ENCODE measurements at regions not wholly inside any gene's neighbourhood (a gene's known extent, or its start where the extent isn't known, plus 50 kb on each side); places are given as distances from the start of the nearest gene placed in this dataset.

DNA sequence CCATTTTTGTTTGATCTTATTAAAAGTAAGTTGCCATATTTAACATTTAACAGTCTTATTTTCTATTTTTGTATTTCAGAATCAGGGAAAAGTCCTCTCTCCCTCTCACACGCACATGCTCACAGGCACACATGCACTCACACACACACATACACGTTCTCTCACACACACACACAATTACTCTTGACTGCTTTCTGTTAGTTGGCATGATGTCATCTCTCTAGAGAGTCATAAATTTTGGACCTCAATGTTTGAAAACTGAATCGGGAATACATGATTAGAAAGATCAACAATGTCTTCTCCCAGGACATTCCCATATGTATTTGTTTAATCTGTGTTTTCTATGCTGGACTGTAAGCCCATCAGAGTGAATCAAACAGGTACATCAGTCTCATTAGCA is 165.7 kb upstream of the AHR start:
- no peak for DNase-seq

GRCh38 chr7:17133977-17134376 is 164.5 kb upstream of the AHR start:
- no peak for DNase-seq

DNA sequence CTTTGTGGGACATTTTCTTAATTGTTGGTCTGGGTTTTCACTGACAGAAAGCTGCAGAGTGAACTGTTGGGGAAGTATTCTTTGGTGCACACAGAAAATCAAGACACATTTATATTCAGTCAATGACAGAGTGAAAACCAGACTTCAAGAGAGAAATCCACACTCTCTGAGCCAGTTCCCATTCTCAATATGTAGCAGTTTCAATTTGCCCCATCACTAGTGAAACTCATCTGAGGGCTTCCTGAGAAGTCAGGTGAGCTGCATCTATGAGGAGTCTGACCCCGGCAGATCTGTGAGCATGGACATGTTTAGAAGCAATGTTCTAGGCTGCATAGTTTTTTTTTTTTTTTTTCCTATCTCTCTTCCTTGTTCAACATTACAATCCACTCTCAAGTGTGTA is 163.7 kb upstream of the AHR start:
- DNase-seq = no peak

- DNase-seq = no peak
These were observed 162.3 kb upstream of the AHR start for GRCh38 chr7:17136126-17136525.

DNA sequence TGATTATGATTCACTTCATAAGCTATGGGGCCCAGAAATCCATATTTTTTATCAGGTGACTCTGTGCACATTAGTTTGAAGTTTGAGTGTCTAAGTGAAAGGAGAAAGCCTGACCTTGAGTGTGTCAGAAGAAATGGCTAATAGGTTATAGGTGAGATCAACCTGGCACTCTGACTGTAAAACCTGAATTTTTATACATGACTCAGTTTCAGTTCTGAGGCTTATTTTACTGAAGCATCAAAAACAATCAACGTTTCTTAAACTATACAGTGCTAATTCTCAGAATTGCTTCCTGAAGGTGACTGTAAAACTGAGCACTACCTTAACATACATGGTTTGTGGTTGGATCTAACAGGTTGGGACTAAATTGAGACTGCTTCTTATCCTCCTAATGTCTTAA is 159.4 kb upstream of the AHR start:
- peak; percentile 48 for DNase-seq

DNA sequence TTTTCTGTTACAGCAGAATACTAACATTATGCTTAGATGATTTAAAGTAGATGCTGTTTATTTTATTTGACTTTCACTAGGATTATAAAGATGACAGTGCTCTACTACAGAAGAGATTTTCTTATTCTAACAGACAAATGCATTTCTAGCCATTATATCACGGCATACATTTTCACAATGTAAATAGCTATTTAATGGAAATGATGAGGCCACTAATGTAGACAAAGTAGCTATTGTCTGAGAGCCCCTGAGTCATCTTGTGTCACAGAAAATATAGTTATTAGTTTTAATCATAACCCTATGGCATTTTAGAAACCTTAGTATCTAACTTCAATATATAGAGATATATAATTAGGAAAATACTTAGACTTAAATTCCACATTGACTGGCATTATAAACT is 158.0 kb upstream of the AHR start:
- no peak for DNase-seq

- no peak for DNase-seq
These were observed 155.5 kb upstream of the AHR start for GRCh38 chr7:17142831-17143541.

GRCh38 chr7:17144322-17144721 is 154.1 kb upstream of the AHR start:
- peak; percentile 63 for DNase-seq

GRCh38 chr7:17146621-17147020 is 151.8 kb upstream of the AHR start:
- DNase-seq = no peak

GRCh38 chr7:17147409-17147808 is 151.0 kb upstream of the AHR start:
- no peak for DNase-seq

- DNase-seq = no peak
These were observed 148.4 kb upstream of the AHR start for GRCh38 chr7:17150018-17150417.

DNA sequence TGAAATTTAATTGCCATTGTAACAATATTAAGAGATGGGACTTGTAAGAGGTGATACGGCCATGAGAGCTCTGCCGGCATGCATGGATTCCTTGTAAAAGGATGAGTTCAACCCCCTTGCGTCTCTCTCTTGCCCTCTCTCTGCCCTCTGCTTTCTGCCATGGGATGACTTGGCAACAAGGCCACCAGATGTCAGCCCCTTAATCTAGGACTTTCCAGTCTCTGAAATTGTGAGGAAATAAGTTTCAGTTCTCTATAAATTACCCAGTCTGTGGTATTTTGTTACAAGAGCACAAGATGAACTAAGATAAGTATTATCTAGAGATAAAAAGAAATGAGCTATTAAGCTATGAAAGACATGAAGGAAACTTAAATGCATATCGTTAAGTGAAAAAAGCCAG is 145.7 kb upstream of the AHR start:
- peak; percentile 21 for DNase-seq

- DNase-seq = no peak
These were observed 144.9 kb upstream of the AHR start for GRCh38 chr7:17153536-17153935.

DNA sequence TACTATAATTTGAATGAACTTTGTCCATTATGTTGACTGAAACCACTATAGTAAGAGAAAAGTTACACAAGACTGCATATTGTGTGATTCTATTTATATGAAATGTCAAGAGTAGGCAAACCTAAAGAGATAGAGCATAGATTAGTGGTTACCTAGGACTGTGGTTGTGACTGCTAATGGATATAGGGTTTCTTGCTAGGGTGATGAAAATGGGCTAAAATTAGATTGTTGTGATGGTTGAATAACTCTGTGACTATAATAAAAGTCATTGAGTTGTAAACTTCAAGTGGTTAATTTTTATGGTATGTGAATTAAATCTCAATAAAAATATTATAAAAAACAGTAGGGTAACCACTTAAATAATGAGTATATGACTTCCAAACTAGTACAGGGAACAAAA is 142.9 kb upstream of the AHR start:
- DNase-seq = no peak

DNA sequence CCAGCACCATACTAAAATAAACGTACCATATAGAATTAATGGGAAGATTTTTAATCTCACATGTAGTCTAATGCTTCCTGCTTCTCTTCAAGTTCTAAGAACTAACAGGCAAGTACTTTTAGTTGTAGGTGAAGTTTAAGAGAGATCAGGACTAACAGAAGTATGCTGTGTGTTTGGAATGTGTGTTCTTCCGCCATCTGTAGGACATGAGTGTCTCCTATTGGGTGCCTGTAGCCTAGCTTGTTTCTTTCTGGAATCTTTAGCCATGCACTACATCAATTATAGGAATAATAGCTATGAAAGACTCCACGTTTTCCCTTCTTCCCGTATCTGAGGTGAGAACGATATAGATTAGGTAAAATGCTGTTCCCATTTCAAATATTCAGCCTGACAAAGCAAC is 140.2 kb upstream of the AHR start:
- DNase-seq = no peak

- no peak for DNase-seq
These were observed 138.9 kb upstream of the AHR start for GRCh38 chr7:17159500-17160037.

DNA sequence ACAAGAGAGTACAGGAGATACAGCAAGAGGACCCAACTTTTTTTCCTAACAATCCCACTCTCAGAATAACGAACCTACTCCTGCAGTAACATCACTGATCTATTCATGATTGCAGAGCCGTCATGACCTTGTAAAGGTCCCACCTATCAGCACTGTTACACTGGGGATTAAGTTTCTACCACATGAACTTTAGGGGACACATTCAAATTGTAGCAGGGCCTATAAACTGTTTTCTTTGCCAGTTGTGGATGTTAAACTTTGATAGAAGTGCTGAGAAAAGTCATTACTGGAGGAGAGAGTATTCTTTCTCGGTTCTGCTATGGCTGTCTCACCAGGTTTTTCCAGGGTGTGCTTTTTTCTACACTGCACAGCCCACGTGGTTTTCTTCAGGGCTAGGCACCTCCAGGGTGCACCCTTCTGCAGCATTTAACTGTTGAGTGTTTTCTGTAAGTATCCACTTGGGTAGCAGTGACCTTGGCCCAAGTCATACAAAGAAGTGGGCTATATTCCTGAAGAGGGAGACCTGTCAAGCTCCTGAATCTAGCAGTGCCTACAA is 131.6 kb upstream of the AHR start:
- DNase-seq = no peak

GRCh38 chr7:17168416-17168815 is 130.0 kb upstream of the AHR start:
- DNase-seq = no peak

- DNase-seq = no peak
These were observed 127.0 kb upstream of the AHR start for GRCh38 chr7:17171427-17171826.

- DNase-seq = no peak
These were observed 122.0 kb upstream of the AHR start for GRCh38 chr7:17176371-17177032.

GRCh38 chr7:17178545-17178944 is 119.9 kb upstream of the AHR start:
- no peak for DNase-seq

- DNase-seq = no peak
These were observed 117.0 kb upstream of the AHR start for GRCh38 chr7:17181482-17181881.

DNA sequence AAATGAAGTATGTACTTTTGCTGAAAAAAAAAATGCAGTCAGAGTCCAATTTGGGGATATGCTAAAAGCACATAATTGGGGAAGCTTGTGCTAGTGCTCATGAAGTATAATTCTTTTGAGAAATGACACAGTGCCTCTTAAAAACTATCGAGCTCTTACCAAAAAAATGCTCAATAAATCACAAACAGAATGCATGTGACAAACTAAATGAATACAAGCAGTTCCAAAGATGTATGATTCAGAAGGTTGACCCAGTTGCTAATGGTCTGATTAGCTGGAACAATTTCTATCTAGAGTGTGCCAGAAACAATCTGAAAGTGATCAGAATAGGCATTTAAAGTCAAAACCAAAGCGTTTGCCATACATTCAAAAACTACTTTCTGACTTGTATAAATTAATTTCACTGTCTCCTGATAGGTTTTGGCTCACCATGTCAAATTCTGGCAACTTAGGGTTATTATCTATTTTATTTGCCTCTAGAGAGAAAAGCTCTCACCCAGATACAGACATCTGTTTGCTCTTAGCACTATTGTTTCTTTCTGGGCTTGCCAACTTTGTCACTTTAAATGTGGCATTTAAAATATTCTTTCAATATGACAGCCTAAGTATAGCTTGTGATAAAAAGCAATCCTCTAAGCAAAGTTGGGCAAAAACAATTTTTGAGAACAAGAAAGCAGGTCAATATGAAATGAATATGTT is 114.7 kb upstream of the AHR start:
- no peak for DNase-seq

Measured in CD4-positive, alpha-beta T cell treated with Interleukin-17A for 1 hour (primary cell).